Spleen (tissue), 11 donors: ENCODE measurements at regions not wholly inside any gene's neighbourhood (a gene's known extent, or its start where the extent isn't known, plus 50 kb on each side); places are given as distances from the start of the nearest gene placed in this dataset.

Experiments
- DNase-seq: peaks from one replicate; pipeline ENCODE4 v3.0.0-alpha.2; 2020
- H3K27ac ChIP-seq, 8 donors: fragments of 200-600 bp; sonication (generic) in 7 of 8; 1 replicate in 4 of 8; 2 replicates in 4 of 8; pipeline versions ENCODE4 v1.5.0 to v1.8.0; 2016 to 2021; ENCODE audit warnings: inconsistent platforms in 4 of 8, mild to moderate bottlenecking in 4 of 8, moderate library complexity in 1 of 8
- H3K27me3 ChIP-seq, 7 donors: fragments of 200-600 bp; sonication (generic) in 6 of 7; replicated peaks in 1 of 7; 1 replicate in 4 of 7; 2 replicates in 3 of 7; pipeline versions ENCODE4 v1.5.0 to v1.8.0; 2016 to 2021; ENCODE audit warnings: inconsistent platforms in 3 of 7, mild to moderate bottlenecking in 1 of 7
- H3K36me3 ChIP-seq, 6 donors: fragments of 200-600 bp; sonication (generic) in 5 of 6; 1 replicate in 4 of 6; 2 replicates in 2 of 6; pipeline versions ENCODE4 v1.5.0 to v1.8.0; 2016 to 2021; ENCODE audit warnings: inconsistent platforms in 2 of 6
- H3K4me1 ChIP-seq, 6 donors: fragments of 200-600 bp; sonication (generic) in 5 of 6; 1 replicate in 3 of 6; 2 replicates in 3 of 6; pipeline versions ENCODE4 v1.5.0 to v1.8.0; 2016 to 2021; ENCODE audit warnings: inconsistent platforms in 3 of 6
- H3K4me3 ChIP-seq, 8 donors: fragments of 200-600 bp; sonication (generic) in 7 of 8; 1 replicate in 4 of 8; 2 replicates in 4 of 8; pipeline versions ENCODE4 v1.5.0 to v1.8.0; 2016 to 2021; ENCODE audit warnings: inconsistent platforms in 4 of 8, mild to moderate bottlenecking in 4 of 8, moderate library complexity in 2 of 8
- H3K9me3 ChIP-seq, 8 donors: fragments of 200-600 bp; sonication (generic) in 7 of 8; 1 replicate in 4 of 8; 2 replicates in 4 of 8; pipeline versions ENCODE4 v1.5.0 to v1.8.0; 2016 to 2021; ENCODE audit warnings: inconsistent platforms in 4 of 8
- CTCF ChIP-seq, 11 experiments: fragments of 200-600 bp in 7 of 11; fragments of 450-650 bp in 4 of 11; sonication (generic) in 4 of 11; IDR thresholded peaks in 8 of 11; conservative IDR thresholded peaks in 3 of 11; 1 replicate in 7 of 11; 2 replicates in 4 of 11; pipeline versions ENCODE4 v1.4.0 to v1.8.0; 2016 to 2021; ENCODE audit warnings: antibody characterized with exemption in 11 of 11, inconsistent platforms in 4 of 11, mild to moderate bottlenecking in 1 of 11
- POLR2A ChIP-seq, 3 donors: fragments of 450-650 bp; IDR thresholded peaks; one replicate each; pipeline ENCODE4 v1.5.1; 2017; ENCODE audit warnings: antibody characterized with exemption in 3 of 3, mild to moderate bottlenecking in 1 of 3
- POLR2AphosphoS5 ChIP-seq, 3 donors: sonication (generic); formaldehyde crosslinking; IDR thresholded peaks; one replicate each; pipeline ENCODE4 v1.5.1; 2017; ENCODE audit warnings: antibody characterized with exemption in 3 of 3
- WGBS, 5 donors: extraction: QIAGEN DNeasy Blood & Tissue Kit in 3 of 5; methylation state at CpG; one replicate each; pipeline versions ENCODE4 v1.1.5 to v1.1.7; 2013 to 2018; 5-methylcytosine and 5-hydroxymethylcytosine counted together
- intact Hi-C: fragments of 100-400 bp; cut with DNase I; formaldehyde crosslinking; loops from one replicate; pipeline ENCODE4 v1.15.0; 2023; ENCODE audit warnings: low total_unique reads
- donor health status: healthy with polysubstance abuse.
- donor health status: DM: no; HTN: no; CAD: no; lungs with moderate emphysema.
- donor health status: DM: no; HTN: no; CAD: no.
- donor health status: Bipolar disorder and iron deficiency.
- donor health status: healthy.
- donor health status: DM: no; HTN: no; CAD: no.
- donor health status: DM: yes; HTN: yes; CAD: no.

DNA sequence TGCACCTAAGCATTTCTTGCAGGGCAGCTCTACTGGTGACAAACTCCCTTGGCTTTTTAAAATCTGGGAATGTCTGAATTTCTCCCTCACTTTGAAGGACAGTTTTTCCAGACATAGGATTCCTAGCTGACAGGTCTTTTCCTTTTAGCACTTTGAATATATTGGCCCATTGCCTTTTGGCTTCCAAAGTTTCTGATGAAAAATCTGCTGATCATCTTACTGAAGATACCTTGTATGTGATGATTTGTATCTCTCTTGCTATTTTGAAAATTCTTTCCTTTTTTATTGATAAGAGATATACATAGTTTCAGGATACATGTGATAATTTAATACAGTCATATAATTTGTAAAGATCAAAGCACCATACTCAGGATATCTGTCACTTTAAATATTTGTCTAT is 211.1 kb downstream of the ZIC5 start:
- H3K27me3 ChIP-seq, result no peaks in the 10 kb centered on the region
- no peak for TF ChIP-seq POLR2A (IDR thresholded peaks at IDR 0.05)
- no peak for TF ChIP-seq POLR2AphosphoS5 (IDR thresholded peaks at IDR 0.05)
- no peak for TF ChIP-seq CTCF (IDR thresholded peaks at IDR 0.05 in 8 of 11, conservative IDR thresholded peaks at IDR 0.05 in 3 of 11)

DNA sequence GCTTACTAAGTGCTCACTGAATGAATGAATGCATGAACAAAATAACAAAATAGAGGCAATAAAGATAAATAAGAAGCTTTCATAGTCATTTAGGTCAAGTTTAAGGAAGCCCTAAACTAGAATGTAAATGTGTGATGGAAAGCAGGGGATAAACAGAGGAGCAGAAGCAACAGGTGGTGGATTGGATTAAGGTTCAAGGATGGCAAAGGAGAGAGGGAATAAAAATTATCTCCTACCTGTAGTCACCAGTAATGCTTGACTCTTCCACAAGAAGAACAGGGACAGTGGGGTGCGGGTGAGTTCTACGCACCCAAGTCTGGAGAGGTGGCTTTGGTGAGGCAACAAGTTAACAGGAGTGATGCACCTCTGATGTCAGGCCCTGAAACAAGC is 212.4 kb downstream of the ZIC5 start:
- Histone ChIP-seq H3K36me3 (peaks cover 0 to 4% (median 0%) of the 10 kb centered on the region in 6 donors), H3K4me1 (no peaks in the 10 kb centered on the region), H3K9me3 (peaks cover 0 to 56% (median 50%) of the 10 kb centered on the region in 8 donors), H3K4me3 (no peak overlapping the region), H3K27ac (no peak overlapping the region), H3K27me3 (no peaks in the 10 kb centered on the region)
- WGBS, 5 donors, result 98 to 100% (median 98%) methylated on average over 2 of the region's 2 CpGs
- TF ChIP-seq CTCF (IDR thresholded peaks at IDR 0.05 in 8 of 11, conservative IDR thresholded peaks at IDR 0.05 in 3 of 11) (no peak), POLR2A (IDR thresholded peaks at IDR 0.05) (no peak), POLR2AphosphoS5 (IDR thresholded peaks at IDR 0.05) (no peak)
- intact Hi-C loops, result no loop called here
- no peak for DNase-seq

More for the DNA sequence above, 211.1 kb downstream of the ZIC5 start:
- intact Hi-C loops, result no loop called here
- Histone ChIP-seq H3K4me1 (no peaks in the 10 kb centered on the region), H3K36me3 (peaks cover 0 to 4% (median 0%) of the 10 kb centered on the region in 6 donors), H3K4me3 (no peak overlapping the region), H3K27ac (no peak overlapping the region), H3K9me3 (peaks cover 5 to 69% (median 63%) of the 10 kb centered on the region in 8 donors)
- no peak for DNase-seq

DNA sequence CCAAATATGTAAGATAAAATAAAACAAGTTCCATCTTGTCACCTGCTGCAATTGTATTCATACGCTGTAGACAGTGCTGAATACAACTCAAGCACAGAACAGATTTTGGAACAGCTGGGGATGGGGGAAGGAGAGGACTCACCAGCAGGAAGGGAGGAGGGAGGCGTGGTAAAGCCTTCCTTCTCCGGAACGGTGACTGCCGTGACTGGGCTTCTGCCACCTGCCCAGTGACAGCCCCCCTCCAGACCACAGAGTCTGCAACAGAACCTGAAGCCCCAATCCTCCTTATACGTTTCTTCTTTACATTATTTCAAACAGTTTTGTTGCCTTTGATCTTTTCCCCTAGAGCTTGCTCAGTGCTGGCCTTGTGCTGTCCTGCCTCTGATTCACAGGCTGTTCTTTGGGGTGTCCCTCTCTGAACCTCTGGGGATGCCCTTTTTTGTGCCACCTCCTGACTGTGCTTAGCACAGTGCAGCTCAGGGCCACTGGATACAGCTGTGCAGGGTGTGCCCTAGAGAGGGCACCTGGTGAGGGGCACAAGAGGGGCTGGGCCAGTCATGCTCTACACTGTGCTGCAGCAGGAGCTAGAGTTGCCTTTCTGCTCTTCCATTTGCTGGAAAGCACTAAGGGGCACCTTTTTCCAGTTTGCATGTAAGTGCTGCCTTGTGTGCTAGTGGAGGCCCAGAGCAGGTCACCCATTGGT is 213.0 kb downstream of the ZIC5 start:
- peaks cover 0 to 51% (median 44%) of the 10 kb centered on the region in 8 donors for H3K9me3 ChIP-seq
- H3K27ac ChIP-seq, result no peak overlapping the region
- DNase-seq, result no peak
- no peak overlapping the region for H3K4me3 ChIP-seq
- peaks cover 0 to 4% (median 0%) of the 10 kb centered on the region in 6 donors for H3K36me3 ChIP-seq
- intact Hi-C loops, result no loop called here
- H3K4me1 ChIP-seq, result no peaks in the 10 kb centered on the region
- TF ChIP-seq POLR2A (IDR thresholded peaks at IDR 0.05) (no peak), POLR2AphosphoS5 (IDR thresholded peaks at IDR 0.05) (no peak), CTCF (IDR thresholded peaks at IDR 0.05 in 8 of 11, conservative IDR thresholded peaks at IDR 0.05 in 3 of 11) (no peak)
- H3K27me3 ChIP-seq, result no peaks in the 10 kb centered on the region
- WGBS, 5 donors, result 36 to 46% (median 42%) methylated on average over 6 of the region's 6 CpGs

DNA sequence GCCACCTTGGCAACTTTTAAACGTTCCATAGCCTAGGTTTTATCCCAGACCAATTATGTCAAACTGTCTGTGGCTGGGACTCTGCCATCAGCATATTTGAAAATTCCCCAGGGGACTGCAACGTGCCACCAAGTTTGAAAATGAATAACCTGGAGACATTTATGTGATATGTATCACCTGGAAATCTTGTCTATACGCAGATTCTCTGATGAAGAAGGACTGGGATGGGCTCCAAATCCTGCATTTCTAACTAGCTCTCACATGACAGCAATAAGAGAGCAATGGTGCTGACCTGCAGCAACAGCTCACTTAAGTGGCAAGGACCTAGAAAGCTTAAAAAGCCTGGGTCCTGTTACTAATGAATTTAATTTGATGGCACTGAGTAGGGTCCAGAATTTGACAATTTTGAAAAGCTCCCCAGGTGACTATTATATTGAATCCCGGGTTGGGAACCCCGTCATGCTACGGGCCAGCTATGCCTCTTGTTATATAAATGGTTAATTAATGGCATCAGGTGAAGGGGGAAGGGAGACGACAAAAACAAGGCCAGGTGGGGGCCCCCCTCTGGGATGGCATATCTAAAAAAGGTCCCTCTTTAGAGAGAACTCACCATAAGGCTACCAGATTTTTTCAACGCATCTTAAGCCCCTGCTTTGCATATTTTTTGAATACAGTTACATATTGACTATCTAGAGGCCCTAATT is 213.7 kb downstream of the ZIC5 start:
- TF ChIP-seq CTCF (IDR thresholded peaks at IDR 0.05 in 8 of 11, conservative IDR thresholded peaks at IDR 0.05 in 3 of 11) (no peak), POLR2AphosphoS5 (IDR thresholded peaks at IDR 0.05) (no peak), POLR2A (IDR thresholded peaks at IDR 0.05) (no peak)
- DNase-seq, result no peak
- Histone ChIP-seq H3K4me3 (no peak overlapping the region), H3K36me3 (peaks cover 0 to 4% (median 0%) of the 10 kb centered on the region in 6 donors), H3K4me1 (no peaks in the 10 kb centered on the region), H3K27me3 (no peaks in the 10 kb centered on the region), H3K27ac (no peak overlapping the region), H3K9me3 (peaks cover 0 to 44% (median 37%) of the 10 kb centered on the region in 8 donors)
- intact Hi-C loops, result no loop called here
- WGBS, 5 donors, result 79 to 92% (median 87%) methylated on average over 8 of the region's 8 CpGs
